ENCODE measurements at regions not wholly inside any gene's neighbourhood (a gene's known extent, or its start where the extent isn't known, plus 50 kb on each side); places are given as distances from the start of the nearest gene placed in this dataset.

DNA sequence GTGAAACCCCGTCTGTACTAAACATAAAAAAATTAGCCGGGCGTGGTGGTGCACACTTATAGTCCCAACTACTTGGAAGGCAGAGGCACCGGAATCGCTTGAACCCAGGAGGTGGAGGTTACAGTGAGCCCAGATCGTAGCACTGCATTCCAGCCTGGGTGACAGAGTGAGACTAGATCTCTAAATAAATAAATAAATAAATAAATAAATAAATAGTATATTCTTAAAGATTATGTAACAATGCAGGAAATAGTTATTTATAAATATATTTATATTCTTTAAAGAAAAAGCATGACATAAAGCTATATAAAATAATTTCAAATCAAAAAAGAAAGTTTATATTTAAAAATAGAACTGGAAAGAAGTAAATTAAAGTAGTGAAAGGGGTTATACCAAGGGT is 76.4 kb downstream of the MBL2 start:
- H3K36me3 ChIP-seq (ENCODE audit: control insufficient read depth in 2 of 2, extremely low read depth in 1 of 2, insufficient read depth in 2 of 2, low read length in 2 of 2), result no peaks in the 10 kb centered on the region
- H3K4me3 ChIP-seq (replicated peaks in 1 of 3; ENCODE audit: insufficient read depth in 1 of 3, low read depth in 1 of 3, low read length in 3 of 3), result no peak overlapping the region
- no peaks in the 10 kb centered on the region for H3K4me1 ChIP-seq (ENCODE audit: control insufficient read depth, extremely low read depth, insufficient read depth, low read length)
- intact Hi-C loops (cut with micrococcal nuclease) (no loop called here), dilution Hi-C loops (cut with MboI; ENCODE audit: extremely low pct_ligation_motif_present, low sequenced_read_pairs) (no loop called here)
- H3K79me2 ChIP-seq (ENCODE audit: control insufficient read depth, insufficient read depth, low read length), result no peaks in the 10 kb centered on the region
- H3K4me2 ChIP-seq (ENCODE audit: insufficient read depth, low read length), result no peak overlapping the region
- ChIA-PET CTCF (interaction anchor here (1.0 to 1.6 kb wide), 3 partner anchors 19 to 70 kb away, joined by 3 to 4 read pairs (median 4); no protein-coding TSS in a partner anchor), POLR2A (no interaction called here)
- H3K9me1 ChIP-seq (replicated peaks; ENCODE audit: control insufficient read depth, extremely low read depth, insufficient read depth, low read length), result no peaks in the 10 kb centered on the region
- H2AFZ ChIP-seq (ENCODE audit: low read depth, low read length), result no peak overlapping the region
- no peak for FAIRE-seq
- no peak for DNase-seq (ENCODE audit: low read depth, low spot score)
- H3K9me3 ChIP-seq (replicated peaks; ENCODE audit: control insufficient read depth, insufficient read depth, low read length), result no peaks in the 10 kb centered on the region
- no peak overlapping the region for H3K27ac ChIP-seq (ENCODE audit: insufficient read depth, low read depth, low read length)
- no peaks in the 10 kb centered on the region for H4K20me1 ChIP-seq (replicated peaks; ENCODE audit: control insufficient read depth, extremely low read depth, insufficient read depth, low read length)
- no peak overlapping the region for H3K9ac ChIP-seq (replicated peaks; ENCODE audit: extremely low read depth, insufficient read depth, low read length)
- H3K27me3 ChIP-seq (ENCODE audit: control insufficient read depth in 2 of 2, insufficient read depth in 2 of 2, low read length in 2 of 2), result no peaks in the 10 kb centered on the region
- TF ChIP-seq EZH2 (IDR thresholded peaks at IDR 0.05; ENCODE audit: borderline replicate concordance, low read depth, low read length, severe bottlenecking) (no peak), POLR2AphosphoS5 (IDR thresholded peaks at IDR 0.05; ENCODE audit: insufficient read depth, low read depth, low read length) (no peak), POLR2A (IDR thresholded peaks at IDR 0.05; ENCODE audit: low read depth, low read length) (no peak), GATA2 (IDR thresholded peaks at IDR 0.05; ENCODE audit: insufficient read depth, insufficient read length, low read depth, low read length) (no peak), JUN (IDR thresholded peaks at IDR 0.05; ENCODE audit: borderline replicate concordance, insufficient read depth, insufficient read length, low read depth) (no peak), MYC (IDR thresholded peaks at IDR 0.05; ENCODE audit: low read depth, low read length) (no peak), FOS (IDR thresholded peaks at IDR 0.05; ENCODE audit: borderline replicate concordance, insufficient read depth, low read length) (no peak)
- TF ChIP-seq, protein P1, sequence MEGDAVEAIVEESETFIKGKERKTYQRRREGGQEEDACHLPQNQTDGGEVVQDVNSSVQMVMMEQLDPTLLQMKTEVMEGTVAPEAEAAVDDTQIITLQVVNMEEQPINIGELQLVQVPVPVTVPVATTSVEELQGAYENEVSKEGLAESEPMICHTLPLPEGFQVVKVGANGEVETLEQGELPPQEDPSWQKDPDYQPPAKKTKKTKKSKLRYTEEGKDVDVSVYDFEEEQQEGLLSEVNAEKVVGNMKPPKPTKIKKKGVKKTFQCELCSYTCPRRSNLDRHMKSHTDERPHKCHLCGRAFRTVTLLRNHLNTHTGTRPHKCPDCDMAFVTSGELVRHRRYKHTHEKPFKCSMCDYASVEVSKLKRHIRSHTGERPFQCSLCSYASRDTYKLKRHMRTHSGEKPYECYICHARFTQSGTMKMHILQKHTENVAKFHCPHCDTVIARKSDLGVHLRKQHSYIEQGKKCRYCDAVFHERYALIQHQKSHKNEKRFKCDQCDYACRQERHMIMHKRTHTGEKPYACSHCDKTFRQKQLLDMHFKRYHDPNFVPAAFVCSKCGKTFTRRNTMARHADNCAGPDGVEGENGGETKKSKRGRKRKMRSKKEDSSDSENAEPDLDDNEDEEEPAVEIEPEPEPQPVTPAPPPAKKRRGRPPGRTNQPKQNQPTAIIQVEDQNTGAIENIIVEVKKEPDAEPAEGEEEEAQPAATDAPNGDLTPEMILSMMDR (IDR thresholded peaks at IDR 0.05; ENCODE audit: extremely low read depth in 1 of 2, insufficient read depth in 1 of 2, low read depth in 1 of 2, low read length in 2 of 2), result no peak
- TF ChIP-seq, protein P2, sequence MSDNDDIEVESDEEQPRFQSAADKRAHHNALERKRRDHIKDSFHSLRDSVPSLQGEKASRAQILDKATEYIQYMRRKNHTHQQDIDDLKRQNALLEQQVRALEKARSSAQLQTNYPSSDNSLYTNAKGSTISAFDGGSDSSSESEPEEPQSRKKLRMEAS (IDR thresholded peaks at IDR 0.05; ENCODE audit: insufficient read depth, insufficient read length), result no peak
- BruUV-seq (replicated peaks), result no TSS peak
